ENCODE measurements at regions not wholly inside any gene's neighbourhood (a gene's known extent, or its start where the extent isn't known, plus 50 kb on each side); places are given as distances from the start of the nearest gene placed in this dataset.
"Not testable (repeated sequence)": the region's sequence is repeated elsewhere in the genome, so short reads cannot be mapped to it uniquely, and the experiment has no call there.

GRCh38 chr7:29747645-29748245, 58.6 kb upstream of the WIPF3 start:
- in situ Hi-C loops (cut with MboI; ENCODE audit: low pct_unique_long_range_greater_than_20kb in 2 of 9, low sequenced_read_pairs in 9 of 9, unreplicated experiment in 9 of 9); H3K4me1 ChIP-seq (replicated peaks in 1 of 2); H3K27ac ChIP-seq; H3K4me3 ChIP-seq: not testable (repeated sequence)
- WGBS, 10 experiments = 0 to 73% (median 40%) methylated on average over 1 to 2 of the region's 5 CpGs; no CpG with 5 or more reads in 7 of the 10 experiments
- peak in 3 of 8 experiments; percentile 14 to 71 (median 53) for ATAC-seq (replicated peaks in 6 of 8)

- Histone ChIP-seq H3K4me1 (replicated peaks in 1 of 2) (no peaks in the 10 kb centered on the region), H3K27ac (no peak overlapping the region), H3K4me3 (no peak overlapping the region)
- in situ Hi-C loops (cut with MboI; ENCODE audit: low pct_unique_long_range_greater_than_20kb in 2 of 9, low sequenced_read_pairs in 9 of 9, unreplicated experiment in 9 of 9) = no loop called here
- peak in 7 of 8 experiments; percentile 45 to 90 (median 65) for ATAC-seq (replicated peaks in 6 of 8)
- 10 to 100% (median 32%) methylated on average over 1 to 3 of the region's 3 CpGs for WGBS, 10 experiments
Observed at GRCh38 chr7:29748286-29749099, 57.8 kb upstream of the WIPF3 start.

GRCh38 chr7:29749701-29750321, 56.5 kb upstream of the WIPF3 start:
- ATAC-seq (replicated peaks in 6 of 8) = peak in 1 of 8 experiments; percentile 35
- H3K27ac ChIP-seq = no peak overlapping the region
- 60 to 92% (median 78%) methylated on average over 1 to 7 of the region's 7 CpGs; no CpG with 5 or more reads in 2 of the 10 experiments for WGBS, 10 experiments
- no peaks in the 10 kb centered on the region for H3K4me1 ChIP-seq (replicated peaks in 1 of 2)
- no peak overlapping the region for H3K4me3 ChIP-seq
- in situ Hi-C loops (cut with MboI; ENCODE audit: low pct_unique_long_range_greater_than_20kb in 2 of 9, low sequenced_read_pairs in 9 of 9, unreplicated experiment in 9 of 9) = loop anchor here in 1 of 9 experiments (25.0 kb wide), 1 partner anchor 312 kb away; no protein-coding TSS in a partner anchor

- not testable (repeated sequence) for H3K27ac ChIP-seq; H3K4me1 ChIP-seq (replicated peaks in 1 of 2); ATAC-seq (replicated peaks in 6 of 8); H3K4me3 ChIP-seq
- WGBS, 10 experiments = 40 to 90% (median 89%) methylated on average over 1 to 3 of the region's 4 CpGs; no CpG with 5 or more reads in 6 of the 10 experiments
- in situ Hi-C loops (cut with MboI; ENCODE audit: low pct_unique_long_range_greater_than_20kb in 2 of 9, low sequenced_read_pairs in 9 of 9, unreplicated experiment in 9 of 9) = loop anchor here in 1 of 9 experiments (25.0 kb wide), 1 partner anchor 312 kb away; no protein-coding TSS in a partner anchor
Observed at GRCh38 chr7:29750373-29750940, 55.9 kb upstream of the WIPF3 start.

GRCh38 chr7:29751012-29751411, 55.3 kb upstream of the WIPF3 start:
- not testable (repeated sequence) for H3K27ac ChIP-seq; ATAC-seq (replicated peaks in 6 of 8)
- WGBS, 10 experiments = 67 to 100% (median 95%) methylated on average over 1 to 2 of the region's 4 CpGs; no CpG with 5 or more reads in 4 of the 10 experiments

GRCh38 chr7:29754874-29755490, 51.3 kb upstream of the WIPF3 start:
- Histone ChIP-seq H3K4me3 (no peak overlapping the region), H3K27ac (no peak overlapping the region), H3K4me1 (replicated peaks in 1 of 2) (no peaks in the 10 kb centered on the region)
- ATAC-seq (replicated peaks in 6 of 8) = no peak
- in situ Hi-C loops (cut with MboI; ENCODE audit: low pct_unique_long_range_greater_than_20kb in 2 of 9, low sequenced_read_pairs in 9 of 9, unreplicated experiment in 9 of 9) = loop anchor here in 1 of 9 experiments (25.0 kb wide), 1 partner anchor 307 kb away; no protein-coding TSS in a partner anchor
- 40 to 100% (median 78%) methylated on average over 1 to 4 of the region's 6 CpGs; no CpG with 5 or more reads in 2 of the 10 experiments for WGBS, 10 experiments

More at GRCh38 chr7:29751012-29751411, 55.3 kb upstream of the WIPF3 start:
- not testable (repeated sequence) for H3K4me3 ChIP-seq; H3K4me1 ChIP-seq (replicated peaks in 1 of 2)
- in situ Hi-C loops (cut with MboI; ENCODE audit: low pct_unique_long_range_greater_than_20kb in 2 of 9, low sequenced_read_pairs in 9 of 9, unreplicated experiment in 9 of 9) = loop anchor here in 1 of 9 experiments (25.0 kb wide), 1 partner anchor 311 kb away; no protein-coding TSS in a partner anchor
